C4-2B (cell line): ENCODE measurements at regions not wholly inside any gene's neighbourhood (a gene's known extent, or its start where the extent isn't known, plus 50 kb on each side); places are given as distances from the start of the nearest gene placed in this dataset.

Experiments used
- ZFX ChIP-seq: fragments of 450-650 bp; IDR thresholded peaks from 2 replicates; pipeline ENCODE4 v1.6.1; 2017
- TF ChIP-seq, protein P1 (sequence below): fragments of 450-650 bp; conservative IDR thresholded peaks from 2 replicates; pipeline ENCODE4 v1.5.1; 2017; ENCODE audit warnings: mild to moderate bottlenecking

DNA sequence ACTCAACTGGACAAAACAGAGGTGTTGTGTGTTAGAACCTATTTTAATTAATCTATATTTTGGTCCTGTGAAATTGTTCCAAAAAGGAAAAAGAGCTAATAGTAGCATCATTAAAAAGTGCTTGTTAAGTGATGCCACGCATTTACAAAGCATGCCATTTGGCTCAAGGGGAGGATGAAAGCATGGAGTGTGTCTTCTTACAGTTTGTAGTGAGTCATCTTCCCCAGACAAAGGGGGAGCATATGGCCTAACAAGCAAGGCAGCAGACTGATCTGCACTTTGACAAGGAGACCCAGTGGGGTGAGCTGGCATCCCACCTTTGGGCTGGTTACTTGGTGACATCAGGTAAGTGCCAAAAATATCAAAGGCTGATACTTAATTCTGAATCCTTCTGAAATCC, 297.0 kb downstream of the FGF9 start:
- TF ChIP-seq, protein P1, sequence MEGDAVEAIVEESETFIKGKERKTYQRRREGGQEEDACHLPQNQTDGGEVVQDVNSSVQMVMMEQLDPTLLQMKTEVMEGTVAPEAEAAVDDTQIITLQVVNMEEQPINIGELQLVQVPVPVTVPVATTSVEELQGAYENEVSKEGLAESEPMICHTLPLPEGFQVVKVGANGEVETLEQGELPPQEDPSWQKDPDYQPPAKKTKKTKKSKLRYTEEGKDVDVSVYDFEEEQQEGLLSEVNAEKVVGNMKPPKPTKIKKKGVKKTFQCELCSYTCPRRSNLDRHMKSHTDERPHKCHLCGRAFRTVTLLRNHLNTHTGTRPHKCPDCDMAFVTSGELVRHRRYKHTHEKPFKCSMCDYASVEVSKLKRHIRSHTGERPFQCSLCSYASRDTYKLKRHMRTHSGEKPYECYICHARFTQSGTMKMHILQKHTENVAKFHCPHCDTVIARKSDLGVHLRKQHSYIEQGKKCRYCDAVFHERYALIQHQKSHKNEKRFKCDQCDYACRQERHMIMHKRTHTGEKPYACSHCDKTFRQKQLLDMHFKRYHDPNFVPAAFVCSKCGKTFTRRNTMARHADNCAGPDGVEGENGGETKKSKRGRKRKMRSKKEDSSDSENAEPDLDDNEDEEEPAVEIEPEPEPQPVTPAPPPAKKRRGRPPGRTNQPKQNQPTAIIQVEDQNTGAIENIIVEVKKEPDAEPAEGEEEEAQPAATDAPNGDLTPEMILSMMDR, result no peak
- no peak for TF ChIP-seq ZFX
